Neural cell (in vitro differentiated cells): ENCODE measurements at regions not wholly inside any gene's neighbourhood (a gene's known extent, or its start where the extent isn't known, plus 50 kb on each side); places are given as distances from the start of the nearest gene placed in this dataset.

Experiments used
- H2AFZ ChIP-seq: fragments of 200-600, 300-800 bp; sonication (generic), shearing (Covaris generic); 2 replicates; pipeline ENCODE4 v1.6.0; 2014; ENCODE audit warnings: low read depth, mild to moderate bottlenecking, antibody characterized with exemption, low read length, moderate library complexity
- H3F3A ChIP-seq: fragments of 200-600 bp; shearing (Covaris generic); 2 replicates; pipeline ENCODE4 v1.6.1; 2016; ENCODE audit warnings: mild to moderate bottlenecking, moderate library complexity, mixed read lengths, antibody characterized with exemption, low read length; ENCODE audit not compliant: insufficient read depth, poor library complexity, severe bottlenecking
- H3K27ac ChIP-seq: fragments of 200-600, 300-800 bp; sonication (generic), shearing (Covaris generic); 2 replicates; pipeline ENCODE4 v1.5.1; 2014; ENCODE audit warnings: mild to moderate bottlenecking, low read length, moderate library complexity
- H3K27me3 ChIP-seq: fragments of 300-800, 200-600 bp; sonication (generic), shearing (Covaris generic); 2 replicates; pipeline ENCODE4 v1.6.0; 2014; ENCODE audit warnings: mild to moderate bottlenecking, low read depth, low read length, moderate library complexity; ENCODE audit not compliant: insufficient read depth
- H3K36me3 ChIP-seq: fragments of 300-800, 200-600 bp; sonication (generic), shearing (Covaris generic); 2 replicates; pipeline ENCODE4 v1.5.1; 2014; ENCODE audit warnings: mild to moderate bottlenecking, antibody characterized with exemption, low read length, moderate library complexity; ENCODE audit not compliant: insufficient read depth
- H3K4me2 ChIP-seq: fragments of 300-800, 200-600 bp; sonication (generic), shearing (Covaris generic); 2 replicates; pipeline ENCODE4 v1.6.0; 2014; ENCODE audit warnings: mild to moderate bottlenecking, low read length
- H3K4me3 ChIP-seq: fragments of 300-800, 200-600 bp; sonication (generic), shearing (Covaris generic); 2 replicates; pipeline ENCODE4 v1.5.1; 2014; ENCODE audit warnings: mild to moderate bottlenecking, low read length, moderate library complexity
- H3K79me2 ChIP-seq: fragments of 200-600 bp; shearing (Covaris generic); replicated peaks from 2 replicates; pipeline ENCODE4 v1.6.0; 2014; ENCODE audit warnings: mild to moderate bottlenecking, low read length, moderate library complexity; ENCODE audit not compliant: insufficient read depth
- H3K9ac ChIP-seq: fragments of 300-800, 200-600 bp; sonication (generic), shearing (Covaris generic); 2 replicates; pipeline ENCODE4 v1.6.1; 2016; ENCODE audit warnings: mild to moderate bottlenecking, low read length, mixed read lengths
- H3K9me2 ChIP-seq: fragments of 200-600 bp; shearing (Covaris generic); 2 replicates; pipeline ENCODE4 v1.6.1; 2016; ENCODE audit warnings: mild to moderate bottlenecking, low read length, mixed read lengths; ENCODE audit not compliant: insufficient read depth
- H3K9me3 ChIP-seq: fragments of 200-600, 300-800 bp; sonication (generic), shearing (Covaris generic); 2 replicates; pipeline ENCODE4 v1.6.1; 2016; ENCODE audit warnings: mild to moderate bottlenecking, mixed run types, low read length, moderate library complexity, mixed read lengths
- H4K20me1 ChIP-seq: fragments of 200-600 bp; shearing (Covaris generic); 2 replicates; pipeline ENCODE4 v1.6.1; 2016; ENCODE audit warnings: mild to moderate bottlenecking, mixed run types; ENCODE audit not compliant: insufficient read depth
- EP300 ChIP-seq: fragments of 450-650 bp; conservative IDR thresholded peaks from 2 replicates; pipeline ENCODE4 v1.6.1; 2014; ENCODE audit warnings: antibody characterized with exemption, mild to moderate bottlenecking, moderate library complexity; ENCODE audit not compliant: poor library complexity, severe bottlenecking
- EZH2 ChIP-seq: fragments of 200-600, 300-800 bp; shearing (Covaris generic), sonication (generic); IDR thresholded peaks from 2 replicates; pipeline ENCODE4 v1.6.1; 2014; ENCODE audit warnings: antibody characterized with exemption, low read length, borderline replicate concordance, mild to moderate bottlenecking; ENCODE audit not compliant: insufficient read depth, poor library complexity, severe bottlenecking
- MXI1 ChIP-seq: fragments of 450-650 bp; conservative IDR thresholded peaks from 2 replicates; pipeline ENCODE4 v1.6.1; 2014; ENCODE audit warnings: antibody characterized with exemption, mild to moderate bottlenecking; ENCODE audit not compliant: poor library complexity, severe bottlenecking
- POLR2AphosphoS5 ChIP-seq: IDR thresholded peaks from 2 replicates; pipeline ENCODE4 v1.6.1; 2012
- RAD21 ChIP-seq: fragments of 450-650 bp; conservative IDR thresholded peaks from 2 replicates; pipeline ENCODE4 v1.6.1; 2014; ENCODE audit warnings: antibody characterized with exemption, mild to moderate bottlenecking, moderate library complexity
- REST ChIP-seq: IDR thresholded peaks from 2 replicates; pipeline ENCODE4 v1.6.1; 2012; ENCODE audit warnings: borderline replicate concordance
- SMC3 ChIP-seq: fragments of 450-650 bp; conservative IDR thresholded peaks from 2 replicates; pipeline ENCODE4 v1.6.1; 2014; ENCODE audit warnings: antibody characterized with exemption, mild to moderate bottlenecking, moderate library complexity; ENCODE audit not compliant: poor library complexity
- TAF1 ChIP-seq: IDR thresholded peaks from 2 replicates; pipeline ENCODE4 v1.6.1; 2012; ENCODE audit warnings: low read depth
- TF ChIP-seq, protein P1 (sequence below): fragments of 450-650 bp; IDR thresholded peaks from 2 replicates; pipeline ENCODE4 v1.5.1; 2014; ENCODE audit warnings: antibody characterized with exemption, mild to moderate bottlenecking, moderate library complexity; ENCODE audit not compliant: poor library complexity, severe bottlenecking

DNA sequence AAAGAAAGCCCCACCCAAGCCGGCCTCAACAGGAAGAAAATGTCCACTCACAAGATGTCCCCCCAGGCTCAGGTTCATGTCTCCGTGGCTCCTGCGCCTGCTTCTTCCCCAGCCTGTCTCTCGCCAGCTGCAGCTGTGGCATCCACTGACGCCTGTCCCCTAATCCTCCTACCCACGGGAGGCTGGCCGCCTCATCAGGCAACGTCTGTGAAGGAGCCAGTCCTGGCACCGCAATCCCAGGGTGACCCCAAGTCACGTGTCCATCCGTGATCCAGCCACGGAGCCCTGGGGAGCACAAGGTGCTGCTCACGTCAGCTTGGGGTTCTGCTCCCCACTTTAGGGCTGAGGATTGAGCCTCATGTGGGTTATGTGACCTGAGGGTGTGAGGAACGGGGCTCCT, 640.3 kb downstream of the CDH26 start:
- no peaks in the 10 kb centered on the region for H3K9me2 ChIP-seq
- no peak overlapping the region for H3K9ac ChIP-seq
- no peaks in the 10 kb centered on the region for H3K27me3 ChIP-seq
- H3K79me2 ChIP-seq = no peaks in the 10 kb centered on the region
- H3K4me2 ChIP-seq = no peak overlapping the region
- no peaks in the 10 kb centered on the region for H3K9me3 ChIP-seq
- H4K20me1 ChIP-seq = no peaks in the 10 kb centered on the region
- H2AFZ ChIP-seq = no peak overlapping the region
- H3K27ac ChIP-seq = no peak overlapping the region
- TF ChIP-seq POLR2AphosphoS5 = no peak
- H3K4me3 ChIP-seq = no peak overlapping the region
- no peaks in the 10 kb centered on the region for H3F3A ChIP-seq
- H3K36me3 ChIP-seq = no peaks in the 10 kb centered on the region

DNA sequence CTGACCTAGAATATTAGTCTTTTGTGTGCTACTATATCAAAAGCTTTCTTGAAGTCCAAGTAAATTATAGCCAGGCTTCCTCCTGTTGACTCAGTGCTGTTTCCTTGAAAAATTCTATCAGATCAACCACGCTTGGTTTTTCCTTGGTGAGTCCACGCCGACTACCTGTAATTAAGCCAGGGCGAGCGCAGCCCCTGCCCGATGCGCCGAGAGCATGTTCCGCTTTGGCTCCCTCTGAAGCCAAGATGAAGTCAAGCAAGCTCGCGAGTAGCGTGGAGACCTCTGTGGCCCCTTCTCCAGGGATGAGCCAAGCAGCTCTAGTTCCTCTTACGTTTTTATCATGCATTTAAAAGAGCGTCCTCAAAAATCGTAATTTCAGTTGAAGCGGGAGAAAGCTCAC, 641.2 kb downstream of the CDH26 start:
- Histone ChIP-seq H3K9me2 (no peaks in the 10 kb centered on the region), H3K27me3 (no peaks in the 10 kb centered on the region)
- TF ChIP-seq POLR2AphosphoS5 (no peak), SMC3 (no peak), REST (no peak), MXI1 (no peak), RAD21 (no peak), EP300 (no peak), TAF1 (no peak), EZH2 (no peak)
- TF ChIP-seq, protein P1, sequence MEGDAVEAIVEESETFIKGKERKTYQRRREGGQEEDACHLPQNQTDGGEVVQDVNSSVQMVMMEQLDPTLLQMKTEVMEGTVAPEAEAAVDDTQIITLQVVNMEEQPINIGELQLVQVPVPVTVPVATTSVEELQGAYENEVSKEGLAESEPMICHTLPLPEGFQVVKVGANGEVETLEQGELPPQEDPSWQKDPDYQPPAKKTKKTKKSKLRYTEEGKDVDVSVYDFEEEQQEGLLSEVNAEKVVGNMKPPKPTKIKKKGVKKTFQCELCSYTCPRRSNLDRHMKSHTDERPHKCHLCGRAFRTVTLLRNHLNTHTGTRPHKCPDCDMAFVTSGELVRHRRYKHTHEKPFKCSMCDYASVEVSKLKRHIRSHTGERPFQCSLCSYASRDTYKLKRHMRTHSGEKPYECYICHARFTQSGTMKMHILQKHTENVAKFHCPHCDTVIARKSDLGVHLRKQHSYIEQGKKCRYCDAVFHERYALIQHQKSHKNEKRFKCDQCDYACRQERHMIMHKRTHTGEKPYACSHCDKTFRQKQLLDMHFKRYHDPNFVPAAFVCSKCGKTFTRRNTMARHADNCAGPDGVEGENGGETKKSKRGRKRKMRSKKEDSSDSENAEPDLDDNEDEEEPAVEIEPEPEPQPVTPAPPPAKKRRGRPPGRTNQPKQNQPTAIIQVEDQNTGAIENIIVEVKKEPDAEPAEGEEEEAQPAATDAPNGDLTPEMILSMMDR = no peak

GRCh38 chr20:60600036-60600435, 641.8 kb downstream of the CDH26 start:
- H3K4me2 ChIP-seq = no peak overlapping the region
- H3K79me2 ChIP-seq = no peaks in the 10 kb centered on the region
- H3K27ac ChIP-seq = no peak overlapping the region
- H3K27me3 ChIP-seq = no peaks in the 10 kb centered on the region
- H3K9me2 ChIP-seq = no peaks in the 10 kb centered on the region
- H3K36me3 ChIP-seq = no peaks in the 10 kb centered on the region
- H4K20me1 ChIP-seq = no peaks in the 10 kb centered on the region
- no peaks in the 10 kb centered on the region for H3F3A ChIP-seq
- TF ChIP-seq MXI1 (no peak), REST (no peak), POLR2AphosphoS5 (no peak), TAF1 (no peak), EZH2 (no peak), EP300 (no peak), SMC3 (no peak), RAD21 (no peak)
- TF ChIP-seq, protein P1 = no peak
- no peak overlapping the region for H3K4me3 ChIP-seq
- no peaks in the 10 kb centered on the region for H3K9me3 ChIP-seq
- no peak overlapping the region for H3K9ac ChIP-seq
- H2AFZ ChIP-seq = no peak overlapping the region

More for the DNA sequence above, 641.2 kb downstream of the CDH26 start:
- Histone ChIP-seq H3F3A (no peaks in the 10 kb centered on the region), H3K79me2 (no peaks in the 10 kb centered on the region), H3K9me3 (no peaks in the 10 kb centered on the region), H3K36me3 (no peaks in the 10 kb centered on the region), H3K4me2 (no peak overlapping the region), H2AFZ (no peak overlapping the region), H3K27ac (no peak overlapping the region), H3K4me3 (no peak overlapping the region), H4K20me1 (no peaks in the 10 kb centered on the region), H3K9ac (no peak overlapping the region)
